Retina (tissue), 1 donor: ENCODE measurements at regions not wholly inside any gene's neighbourhood (a gene's known extent, or its start where the extent isn't known, plus 50 kb on each side); places are given as distances from the start of the nearest gene placed in this dataset.
A peak's percentile ranks its signal among the peaks of the same experiment; 100 is the strongest.
"Not testable (repeated sequence)": the region's sequence is repeated elsewhere in the genome, so short reads cannot be mapped to it uniquely, and the experiment has no call there.

ENCODE experiments used
- DNase-seq: peaks from one replicate; pipeline ENCODE4 v3.0.0-alpha.2; 2016

- DNase-seq = no peak
Observed at GRCh38 chr1:193931356-193931755, 744.9 kb upstream of the B3GALT2 start.

- no peak for DNase-seq
Observed at GRCh38 chr1:193929374-193930033, 743.1 kb upstream of the B3GALT2 start.

GRCh38 chr1:193927550-193927949 is 741.1 kb upstream of the B3GALT2 start:
- DNase-seq = no peak

GRCh38 chr1:193926956-193927355 is 740.5 kb upstream of the B3GALT2 start:
- no peak for DNase-seq

GRCh38 chr1:193919827-193920226 is 733.4 kb upstream of the B3GALT2 start:
- DNase-seq = no peak

GRCh38 chr1:193916452-193916851 is 730.0 kb upstream of the B3GALT2 start:
- DNase-seq = no peak

- DNase-seq = no peak
Observed at GRCh38 chr1:193914871-193915270, 728.5 kb upstream of the B3GALT2 start.

- DNase-seq = no peak
Observed at GRCh38 chr1:193909406-193910082, 723.1 kb upstream of the B3GALT2 start.

- no peak for DNase-seq
Observed at GRCh38 chr1:193905288-193906085, 719.1 kb upstream of the B3GALT2 start.

GRCh38 chr1:193891788-193892187 is 705.4 kb upstream of the B3GALT2 start:
- DNase-seq = no peak

GRCh38 chr1:193890935-193891334 is 704.5 kb upstream of the B3GALT2 start:
- DNase-seq = no peak

- DNase-seq = no peak
Observed at GRCh38 chr1:193884848-193885558, 698.6 kb upstream of the B3GALT2 start.

GRCh38 chr1:193877920-193878319 is 691.5 kb upstream of the B3GALT2 start:
- not testable (repeated sequence) for DNase-seq

GRCh38 chr1:193868425-193868824 is 682.0 kb upstream of the B3GALT2 start:
- no peak for DNase-seq

GRCh38 chr1:193856261-193856660 is 669.8 kb upstream of the B3GALT2 start:
- DNase-seq = peak; percentile 18

GRCh38 chr1:193850745-193851144 is 664.3 kb upstream of the B3GALT2 start:
- no peak for DNase-seq

GRCh38 chr1:193846876-193847604 is 660.6 kb upstream of the B3GALT2 start:
- peak; percentile 27 for DNase-seq

- no peak for DNase-seq
Observed at GRCh38 chr1:193846411-193846810, 660.0 kb upstream of the B3GALT2 start.

- DNase-seq = no peak
Observed at GRCh38 chr1:193841857-193842256, 655.4 kb upstream of the B3GALT2 start.

GRCh38 chr1:193831465-193831864 is 645.1 kb upstream of the B3GALT2 start:
- DNase-seq = no peak

- no peak for DNase-seq
Observed at GRCh38 chr1:193827516-193827915, 641.1 kb upstream of the B3GALT2 start.

- DNase-seq = no peak
Observed at GRCh38 chr1:193819376-193819775, 633.0 kb upstream of the B3GALT2 start.
